PFSK-1 (cell line): ENCODE measurements at regions not wholly inside any gene's neighbourhood (a gene's known extent, or its start where the extent isn't known, plus 50 kb on each side); places are given as distances from the start of the nearest gene placed in this dataset.

Source experiments
- FOXP2 ChIP-seq: optimal IDR thresholded peaks from 2 replicates; pipeline ENCODE3; 2011; ENCODE audit warnings: borderline replicate concordance, control low read depth, inconsistent platforms; ENCODE audit not compliant: insufficient read depth; ENCODE audit errors: extremely low read length, extremely low read depth
- POLR2AphosphoS5 ChIP-seq: IDR thresholded peaks from 2 replicates; pipeline ENCODE4 v1.6.1; 2012; ENCODE audit warnings: low read depth, mild to moderate bottlenecking, control low read depth, low read length, moderate library complexity
- REST ChIP-seq, 2 experiments: IDR thresholded peaks; 2 replicates each; pipeline versions ENCODE4 v1.6.1 to v1.8.0; 2011 to 2012; ENCODE audit warnings: low read depth in 2 of 2, low read length in 2 of 2, control low read depth in 1 of 2, inconsistent platforms in 1 of 2, mild to moderate bottlenecking in 1 of 2, moderate library complexity in 1 of 2; ENCODE audit not compliant: insufficient read depth in 1 of 2
- SIN3A ChIP-seq: IDR thresholded peaks from 2 replicates; pipeline ENCODE4 v1.6.1; 2012; ENCODE audit warnings: mild to moderate bottlenecking, low read length, moderate library complexity, borderline replicate concordance; ENCODE audit not compliant: insufficient read depth
- TAF1 ChIP-seq: IDR thresholded peaks from 2 replicates; pipeline ENCODE4 v1.6.1; 2012; ENCODE audit warnings: low read length, control low read depth, borderline replicate concordance; ENCODE audit not compliant: insufficient read depth

GRCh38 chr2:238634701-238635357, 208.1 kb downstream of the ASB1 start:
- TF ChIP-seq REST (IDR thresholded peaks at IDR 0.05; ENCODE audit: insufficient read depth in 1 of 2, low read depth in 2 of 2, low read length in 2 of 2) = no peak
- TF ChIP-seq POLR2AphosphoS5 = no peak
- TF ChIP-seq SIN3A = no peak
- TF ChIP-seq FOXP2 = no peak
- no peak for TF ChIP-seq TAF1

- TF ChIP-seq TAF1 = no peak
- TF ChIP-seq REST (IDR thresholded peaks at IDR 0.05; ENCODE audit: insufficient read depth in 1 of 2, low read depth in 2 of 2, low read length in 2 of 2) = no peak
- TF ChIP-seq POLR2AphosphoS5 = no peak
- TF ChIP-seq SIN3A = no peak
- no peak for TF ChIP-seq FOXP2
Measured at GRCh38 chr2:238635647-238636051, 208.9 kb downstream of the ASB1 start.

GRCh38 chr2:238636269-238637073, 209.7 kb downstream of the ASB1 start:
- TF ChIP-seq REST (IDR thresholded peaks at IDR 0.05; ENCODE audit: insufficient read depth in 1 of 2, low read depth in 2 of 2, low read length in 2 of 2) = no peak
- TF ChIP-seq TAF1 = no peak
- TF ChIP-seq FOXP2 = no peak
- no peak for TF ChIP-seq POLR2AphosphoS5
- no peak for TF ChIP-seq SIN3A

- TF ChIP-seq REST (IDR thresholded peaks at IDR 0.05; ENCODE audit: insufficient read depth in 1 of 2, low read depth in 2 of 2, low read length in 2 of 2) = no peak
- no peak for TF ChIP-seq FOXP2
- no peak for TF ChIP-seq SIN3A
- no peak for TF ChIP-seq TAF1
- no peak for TF ChIP-seq POLR2AphosphoS5
Measured at GRCh38 chr2:238638100-238638981, 209.5 kb upstream of the TWIST2 start.
